ENCODE measurements at regions not wholly inside any gene's neighbourhood (a gene's known extent, or its start where the extent isn't known, plus 50 kb on each side); places are given as distances from the start of the nearest gene placed in this dataset.

DNA sequence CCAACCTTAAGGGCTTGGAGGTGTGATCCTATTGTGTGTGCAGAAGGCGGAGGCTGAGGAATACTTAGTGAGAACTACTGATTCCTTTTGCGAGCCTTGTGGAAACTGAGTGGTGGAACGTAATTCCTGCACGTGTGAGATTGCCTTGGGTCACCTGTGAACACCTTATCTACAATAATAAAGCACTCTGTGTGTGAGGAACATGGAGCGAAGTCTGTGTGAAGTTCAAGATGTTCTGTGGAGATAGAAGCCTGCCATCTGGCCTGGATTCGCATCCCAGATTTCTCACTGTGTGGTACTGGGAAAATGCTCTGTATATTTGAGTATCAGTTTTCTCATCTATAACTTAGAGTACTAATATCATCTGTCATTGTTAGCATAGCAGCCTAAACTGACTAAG lies 179.5 kb upstream of the PDZRN3 start:
- DNase-seq (ENCODE audit: low read depth), result no peak

GRCh38 chr3:73801444-73801843 lies 176.7 kb upstream of the PDZRN3 start:
- no peak for DNase-seq (ENCODE audit: low read depth)

DNA sequence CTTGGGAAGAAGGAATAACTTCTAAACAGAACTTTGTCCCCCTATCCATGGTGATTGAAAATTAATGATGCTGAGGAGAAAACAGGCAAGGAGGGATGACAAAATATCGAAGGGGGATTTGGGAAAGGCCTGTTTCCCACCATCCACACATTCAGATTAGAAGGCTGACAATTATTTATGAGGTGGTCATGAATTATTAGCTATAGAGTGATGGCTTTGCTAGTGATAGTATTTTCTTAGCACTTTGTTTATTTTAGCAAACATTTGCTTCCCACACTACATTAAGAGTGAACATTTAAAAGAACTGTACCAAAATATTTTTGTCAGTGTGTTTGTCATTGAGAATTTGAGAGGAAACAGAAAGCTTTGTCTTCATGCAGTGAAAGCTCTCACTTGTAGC lies 172.6 kb upstream of the PDZRN3 start:
- no peak for DNase-seq (ENCODE audit: low read depth)

DNA sequence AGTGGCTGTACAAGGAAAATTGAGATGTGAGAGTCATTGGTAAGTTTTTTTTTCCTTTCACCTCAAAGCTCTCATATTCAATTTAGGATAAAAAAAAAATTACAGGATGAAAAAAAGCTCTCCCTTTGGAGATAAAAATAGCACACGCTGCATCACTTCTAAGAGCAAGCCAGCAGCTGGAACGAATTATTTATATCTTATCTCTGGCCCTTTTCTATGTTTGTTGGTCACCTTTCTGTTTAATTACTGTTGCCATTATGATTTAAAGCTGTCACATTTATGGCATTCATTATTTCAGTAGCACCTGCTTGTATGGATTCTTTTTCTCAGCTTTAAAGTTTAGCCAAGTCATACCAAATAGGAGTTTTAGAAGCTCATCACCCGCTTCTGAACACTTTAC lies 171.6 kb upstream of the PDZRN3 start:
- no peak for DNase-seq (ENCODE audit: low read depth)

DNA sequence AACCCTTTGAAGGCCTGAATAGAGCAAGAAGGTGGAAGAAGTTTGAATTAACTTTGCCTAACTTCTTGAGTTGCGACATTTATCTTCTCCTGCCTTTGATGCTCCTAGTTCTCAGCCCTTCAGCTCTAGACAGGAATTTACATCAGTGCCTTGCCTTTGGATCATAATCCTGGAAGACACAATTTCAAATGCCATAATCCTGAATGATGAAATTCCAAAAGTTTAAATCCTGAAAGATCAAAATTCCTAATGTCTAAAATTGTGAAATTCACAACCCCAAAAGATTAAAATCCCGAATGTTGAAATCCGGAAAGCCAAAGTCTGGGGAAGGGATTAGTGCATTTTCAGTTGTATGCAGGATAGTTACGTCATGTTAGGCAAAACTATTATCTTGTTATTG lies 166.6 kb upstream of the PDZRN3 start:
- DNase-seq (ENCODE audit: low read depth), result no peak

DNA sequence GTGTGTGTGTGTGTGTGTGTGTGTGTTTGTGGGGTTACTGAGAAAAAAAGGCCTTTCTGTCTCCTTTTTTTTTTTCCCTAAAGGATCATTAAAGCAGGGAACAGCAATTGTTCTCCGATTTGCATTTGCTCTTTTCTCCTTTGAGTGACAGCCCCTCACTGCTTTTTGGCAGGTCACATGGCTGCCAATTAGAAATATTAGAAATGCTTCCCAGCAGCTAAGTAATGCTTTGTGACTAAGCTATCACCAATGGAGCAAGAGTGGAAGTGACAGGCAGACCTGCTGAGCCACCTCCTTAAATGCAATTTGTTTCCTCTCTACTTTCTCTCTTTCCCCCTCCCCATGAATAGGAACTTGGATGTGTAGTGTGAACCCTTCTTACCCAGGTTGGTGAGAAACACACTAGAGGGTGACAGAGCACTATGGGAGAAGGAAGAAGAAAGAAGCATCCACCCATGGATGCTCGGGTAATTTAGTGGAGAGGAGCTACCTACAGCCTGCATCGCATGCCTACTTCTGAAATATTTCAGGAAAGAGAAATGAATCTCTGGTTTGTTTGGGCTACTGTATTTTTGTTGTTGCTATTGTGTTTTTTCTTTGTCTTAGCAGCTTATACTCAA lies 165.2 kb upstream of the PDZRN3 start:
- DNase-seq (ENCODE audit: low read depth), result no peak

DNA sequence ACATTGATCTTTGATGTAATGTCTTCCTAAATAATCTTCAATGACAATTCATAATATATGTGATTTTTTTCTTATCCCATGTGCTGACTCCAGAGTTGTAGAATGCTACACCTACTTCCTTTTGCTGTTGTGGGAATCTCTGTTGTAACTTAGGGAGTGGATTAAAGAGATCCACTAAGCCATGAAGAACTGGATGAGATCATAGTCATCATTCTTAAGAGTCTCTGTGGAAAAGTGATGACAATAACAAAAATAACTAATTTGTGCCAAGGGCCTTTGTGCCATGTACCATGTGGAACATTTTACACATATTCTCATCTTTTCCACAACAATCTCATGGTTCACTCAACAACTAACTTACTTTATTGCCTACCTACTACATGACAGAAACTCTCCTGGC lies 162.9 kb upstream of the PDZRN3 start:
- peak; percentile 56 for DNase-seq (ENCODE audit: low read depth)

- DNase-seq (ENCODE audit: low read depth), result no peak
These were observed 162.3 kb upstream of the PDZRN3 start for GRCh38 chr3:73786998-73787397.

- peak; percentile 99 for DNase-seq (ENCODE audit: low read depth)
These were observed 161.6 kb upstream of the PDZRN3 start for GRCh38 chr3:73786321-73786807.

- peak; percentile 74 for DNase-seq (ENCODE audit: low read depth)
These were observed 160.1 kb upstream of the PDZRN3 start for GRCh38 chr3:73784686-73785392.

DNA sequence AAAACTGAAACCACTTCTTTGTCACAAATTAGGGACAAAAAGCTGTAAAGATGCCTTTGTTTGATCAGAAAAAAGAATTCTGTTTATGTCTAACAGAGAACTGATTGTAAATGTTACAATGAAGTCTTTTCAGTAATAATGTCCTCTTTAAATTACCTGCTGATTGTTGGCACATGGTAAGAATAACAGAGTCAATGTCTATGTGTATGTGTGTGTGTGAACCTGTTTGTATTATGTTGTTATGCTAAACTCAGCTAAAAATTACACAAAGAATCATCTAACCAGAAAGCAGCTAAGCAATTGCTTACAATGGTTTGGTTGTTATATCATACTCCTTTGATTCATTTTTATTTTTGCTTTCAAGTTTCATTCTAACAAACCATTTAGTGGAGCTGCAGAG lies 159.1 kb upstream of the PDZRN3 start:
- DNase-seq (ENCODE audit: low read depth), result no peak

- DNase-seq (ENCODE audit: low read depth), result no peak
These were observed 156.8 kb upstream of the PDZRN3 start for GRCh38 chr3:73781541-73781940.

DNA sequence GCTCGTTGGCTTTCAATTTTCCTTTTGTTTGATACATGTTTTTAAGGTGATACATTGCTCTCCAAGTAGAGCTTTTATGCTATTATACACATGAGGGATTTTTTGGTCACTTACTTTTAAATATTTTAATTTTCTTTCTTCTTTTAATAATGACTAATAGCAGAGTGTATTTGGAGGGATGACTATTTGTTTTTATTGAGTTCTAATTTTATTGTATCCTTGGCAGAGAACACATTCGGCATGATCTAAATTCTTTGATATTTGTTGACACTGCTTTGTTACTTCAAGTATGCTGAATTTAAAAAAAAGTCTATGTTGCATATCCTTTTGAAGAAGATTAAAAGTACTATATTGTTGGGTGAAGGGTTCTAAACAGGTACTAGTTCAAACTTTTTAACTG lies 149.9 kb upstream of the PDZRN3 start:
- DNase-seq (ENCODE audit: low read depth), result no peak

- no peak for DNase-seq (ENCODE audit: low read depth)
These were observed 148.5 kb upstream of the PDZRN3 start for GRCh38 chr3:73773233-73773632.

DNA sequence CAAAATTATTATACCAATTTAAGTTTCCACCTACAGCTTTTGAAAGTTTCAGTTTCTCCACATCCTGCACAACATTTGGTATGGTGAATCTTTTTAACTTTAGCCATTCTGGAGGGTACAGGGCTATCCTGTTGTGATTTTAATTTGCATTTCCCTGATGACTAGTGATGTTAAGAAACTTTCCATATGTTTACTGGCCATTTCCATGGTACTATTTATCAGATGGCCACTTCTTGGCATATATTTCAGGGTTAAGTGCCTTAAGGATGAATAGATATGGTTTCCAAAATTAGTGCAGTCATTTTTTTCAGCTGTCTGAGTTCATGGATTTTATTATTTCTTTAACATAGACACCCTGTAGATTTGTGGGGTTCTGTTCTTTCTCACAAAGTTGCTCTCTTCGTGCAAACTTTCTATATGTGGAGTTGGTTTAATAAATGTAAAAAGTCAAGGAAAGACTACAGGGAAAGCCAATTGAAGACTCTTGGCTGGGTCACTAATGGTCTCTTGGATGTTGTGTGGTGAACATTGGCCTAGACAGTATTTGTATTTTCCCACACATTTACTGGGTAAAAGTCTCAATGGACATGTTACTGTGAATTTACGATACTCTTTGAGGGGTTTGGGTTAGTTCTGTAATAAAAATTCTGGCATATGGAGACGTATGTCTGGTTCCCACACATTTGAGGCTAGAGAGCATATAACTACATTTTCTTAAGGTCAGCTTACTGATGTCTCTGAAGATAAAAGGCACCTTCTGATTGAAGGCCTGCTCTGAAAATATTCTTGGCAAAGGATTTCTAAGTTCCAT lies 147.5 kb upstream of the PDZRN3 start:
- no peak for DNase-seq (ENCODE audit: low read depth)

DNA sequence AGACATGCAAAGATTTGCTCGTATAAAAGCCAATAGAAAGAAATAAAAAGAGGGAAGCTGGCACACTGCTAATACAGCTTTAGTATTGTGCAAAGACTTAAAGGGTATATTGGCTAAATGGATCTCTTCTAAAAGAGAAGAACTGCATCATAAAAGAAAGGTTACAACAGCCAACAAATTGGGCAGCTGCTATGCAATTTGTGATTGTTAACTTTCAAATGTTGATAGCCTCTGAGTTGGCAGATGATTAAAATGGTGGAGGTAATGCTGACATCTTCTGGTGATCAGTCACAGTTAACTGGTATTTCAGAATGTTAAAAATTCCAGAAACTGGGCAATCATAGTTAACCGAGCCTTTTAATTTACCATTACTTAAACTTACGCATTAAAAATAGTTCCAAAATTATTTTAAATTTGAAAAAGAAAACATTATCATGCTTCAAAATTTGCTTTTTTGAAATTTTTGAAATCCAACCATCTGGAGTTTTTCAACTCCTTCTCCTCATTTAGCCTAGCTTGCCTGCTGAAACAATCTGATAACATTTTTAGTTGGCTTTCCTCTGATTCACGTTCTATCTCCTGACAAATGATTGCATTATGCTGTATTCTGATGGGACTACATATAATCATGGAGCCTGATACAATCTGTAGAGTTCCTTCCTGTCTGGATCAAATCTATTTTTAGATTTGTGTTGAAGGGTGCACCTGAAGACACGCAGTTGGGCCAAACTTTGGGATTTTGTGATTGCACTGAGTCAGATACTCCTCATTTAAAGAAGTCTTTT lies 144.0 kb upstream of the PDZRN3 start:
- DNase-seq (ENCODE audit: low read depth), result peak; percentile 55

- peak; percentile 65 for DNase-seq (ENCODE audit: low read depth)
These were observed 142.0 kb upstream of the PDZRN3 start for GRCh38 chr3:73766599-73767381.

- no peak for DNase-seq (ENCODE audit: low read depth)
These were observed 141.3 kb upstream of the PDZRN3 start for GRCh38 chr3:73765878-73766545.

DNA sequence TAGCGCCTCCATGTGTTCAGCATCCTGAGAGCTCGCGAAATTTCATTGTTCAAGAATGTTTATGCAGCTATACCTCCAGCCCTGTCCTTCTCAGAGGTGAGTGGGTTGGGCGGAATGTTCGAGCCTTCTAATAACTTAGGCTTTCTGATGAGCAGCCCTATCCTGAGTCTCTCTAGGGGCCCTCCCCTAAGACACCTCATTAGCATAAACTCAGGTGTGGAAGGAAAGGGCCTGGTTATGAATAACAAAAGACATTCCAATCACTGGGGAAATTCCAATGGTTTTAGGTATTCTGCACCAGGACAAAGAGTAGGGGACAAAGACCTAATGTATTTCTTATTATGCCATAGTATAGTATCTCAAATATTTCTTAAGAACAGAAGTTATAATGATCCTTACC lies 138.1 kb upstream of the PDZRN3 start:
- DNase-seq (ENCODE audit: low read depth), result no peak

DNA sequence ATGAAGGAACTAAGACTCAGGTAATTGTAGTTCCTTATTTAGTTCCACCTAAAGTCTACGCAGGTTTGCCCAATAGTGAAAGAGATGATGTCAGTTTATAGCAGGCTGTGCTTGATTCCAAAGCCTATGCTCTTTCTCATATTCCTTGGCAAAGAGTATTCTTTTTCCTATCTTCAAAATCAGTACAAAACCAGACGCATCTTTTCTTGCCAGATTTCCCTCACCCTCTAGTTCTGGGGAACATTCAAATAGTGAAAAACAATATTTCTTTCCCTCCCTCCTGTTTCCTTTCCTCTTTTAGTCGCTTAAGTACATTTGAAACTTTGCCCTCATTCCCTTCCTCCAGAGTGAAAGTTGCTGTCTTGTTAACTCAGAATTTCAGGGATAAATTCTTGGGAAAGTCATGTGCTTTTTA lies 134.6 kb upstream of the PDZRN3 start:
- DNase-seq (ENCODE audit: low read depth), result no peak

All from LHCN-M2 (cell line).